DND-41 (cell line): ENCODE measurements at regions not wholly inside any gene's neighbourhood (a gene's known extent, or its start where the extent isn't known, plus 50 kb on each side); places are given as distances from the start of the nearest gene placed in this dataset.

Experiments
- ATAC-seq: fragments of 200-7000 bp; cut with Tn5 transposase; 3 replicates; pipeline ENCODE4 v1.9.1; 2021; ENCODE audit warnings: low read depth; ENCODE audit not compliant: insufficient read depth
- DNase-seq: peaks from one replicate; pipeline ENCODE4 v3.0.0-alpha.2; 2020
- H2AFZ ChIP-seq: 2 replicates; pipeline ENCODE4 v1.6.0; 2012; ENCODE audit warnings: low read depth, low read length
- H3K27ac ChIP-seq: 2 replicates; pipeline ENCODE4 v1.5.1; 2012; ENCODE audit warnings: low read length, inconsistent platforms
- H3K27me3 ChIP-seq: fragments of 200-600 bp; sonication (generic); 2 replicates; pipeline ENCODE4 v1.6.0; 2012; ENCODE audit warnings: low read length, mild to moderate bottlenecking, inconsistent platforms; ENCODE audit not compliant: insufficient read depth, poor library complexity
- H3K36me3 ChIP-seq: 2 replicates; pipeline ENCODE4 v1.5.1; 2012; ENCODE audit warnings: low read length, inconsistent platforms; ENCODE audit not compliant: insufficient read depth
- H3K4me1 ChIP-seq: 2 replicates; pipeline ENCODE4 v1.5.1; 2012; ENCODE audit warnings: mild to moderate bottlenecking, low read length; ENCODE audit not compliant: insufficient read depth
- H3K4me2 ChIP-seq: 2 replicates; pipeline ENCODE4 v1.6.0; 2012; ENCODE audit warnings: mild to moderate bottlenecking, moderate library complexity, low read length, inconsistent platforms; ENCODE audit not compliant: insufficient read depth
- H3K4me3 ChIP-seq, 2 experiments: fragments of 200-600 bp in 1 of 2; shearing (Covaris generic) in 1 of 2; 2 replicates each; pipeline ENCODE4 v1.5.1; 2012 to 2016; ENCODE audit warnings: inconsistent platforms in 2 of 2, low read length in 2 of 2, mild to moderate bottlenecking in 2 of 2, low read depth in 1 of 2, moderate library complexity in 1 of 2
- H3K79me2 ChIP-seq: 2 replicates; pipeline ENCODE4 v1.6.0; 2012; ENCODE audit warnings: low read length, inconsistent platforms; ENCODE audit not compliant: insufficient read depth
- H3K9ac ChIP-seq: 2 replicates; pipeline ENCODE4 v1.6.0; 2012; ENCODE audit warnings: low read depth, mild to moderate bottlenecking, inconsistent platforms, low read length, moderate library complexity
- H3K9me3 ChIP-seq: 2 replicates; pipeline ENCODE4 v1.5.1; 2012; ENCODE audit warnings: low read length, moderate library complexity, mild to moderate bottlenecking, inconsistent platforms; ENCODE audit not compliant: insufficient read depth, severe bottlenecking
- H4K20me1 ChIP-seq: 2 replicates; pipeline ENCODE4 v1.6.0; 2012; ENCODE audit warnings: low read length; ENCODE audit not compliant: insufficient read depth
- CTCF ChIP-seq: IDR thresholded peaks from 2 replicates; pipeline ENCODE4 v1.5.1; 2012; ENCODE audit warnings: borderline replicate concordance, low read length, moderate library complexity, mild to moderate bottlenecking; ENCODE audit not compliant: poor library complexity, severe bottlenecking; ENCODE audit errors: extremely low read depth
- EZH2 ChIP-seq: IDR thresholded peaks from 3 replicates; pipeline ENCODE4 v1.6.1; 2012; ENCODE audit warnings: borderline replicate concordance, low read depth, mild to moderate bottlenecking, moderate library complexity, low read length, inconsistent platforms; ENCODE audit not compliant: severe bottlenecking

GRCh38 chr12:24394246-24394645 is 444.8 kb upstream of the SOX5 start:
- DNase-seq, result no peak
- TF ChIP-seq EZH2, result no peak
- no peak for TF ChIP-seq CTCF
- H4K20me1 ChIP-seq, result no peaks in the 10 kb centered on the region
- H3K4me3 ChIP-seq, result no peak overlapping the region
- H3K36me3 ChIP-seq, result no peaks in the 10 kb centered on the region
- no peak for ATAC-seq
- no peak overlapping the region for H3K27ac ChIP-seq
- H3K9me3 ChIP-seq, result peaks cover 9% of the 10 kb centered on the region
- no peaks in the 10 kb centered on the region for H3K79me2 ChIP-seq
- peaks cover 13% of the 10 kb centered on the region for H3K4me1 ChIP-seq
- H3K27me3 ChIP-seq, result no peaks in the 10 kb centered on the region
- no peak overlapping the region for H2AFZ ChIP-seq
- H3K9ac ChIP-seq, result no peak overlapping the region
- no peak overlapping the region for H3K4me2 ChIP-seq

GRCh38 chr12:24393071-24393470 is 443.6 kb upstream of the SOX5 start:
- no peaks in the 10 kb centered on the region for H3K79me2 ChIP-seq
- H4K20me1 ChIP-seq, result no peaks in the 10 kb centered on the region
- TF ChIP-seq CTCF, result no peak
- no peak for TF ChIP-seq EZH2
- DNase-seq, result no peak
- no peaks in the 10 kb centered on the region for H3K36me3 ChIP-seq
- no peak overlapping the region for H3K4me3 ChIP-seq
- H3K27me3 ChIP-seq, result no peaks in the 10 kb centered on the region
- H3K9ac ChIP-seq, result no peak overlapping the region
- ATAC-seq, result no peak
- H3K4me1 ChIP-seq, result peaks cover 2% of the 10 kb centered on the region
- no peak overlapping the region for H3K4me2 ChIP-seq
- peaks cover 9% of the 10 kb centered on the region for H3K9me3 ChIP-seq
- no peak overlapping the region for H2AFZ ChIP-seq
- no peak overlapping the region for H3K27ac ChIP-seq

GRCh38 chr12:24389394-24389793 is 439.9 kb upstream of the SOX5 start:
- DNase-seq (no peak), ATAC-seq (no peak)
- Histone ChIP-seq H2AFZ (no peak overlapping the region), H3K9ac (no peak overlapping the region), H3K36me3 (no peaks in the 10 kb centered on the region), H3K4me1 (no peaks in the 10 kb centered on the region), H3K27ac (no peak overlapping the region), H3K4me2 (no peak overlapping the region), H3K79me2 (no peaks in the 10 kb centered on the region), H3K4me3 (no peak overlapping the region), H3K27me3 (no peaks in the 10 kb centered on the region), H4K20me1 (no peaks in the 10 kb centered on the region), H3K9me3 (peaks cover 9% of the 10 kb centered on the region)
- no peak for TF ChIP-seq EZH2
- no peak for TF ChIP-seq CTCF

- Histone ChIP-seq H2AFZ (no peak overlapping the region), H3K27me3 (no peaks in the 10 kb centered on the region), H3K36me3 (peaks cover 3% of the 10 kb centered on the region; the same call in 1 of the 2 replicates), H3K4me3 (no peak overlapping the region), H3K27ac (no peak overlapping the region), H3K9me3 (peaks cover 16% of the 10 kb centered on the region), H3K9ac (no peak overlapping the region), H3K4me1 (no peaks in the 10 kb centered on the region), H3K79me2 (no peaks in the 10 kb centered on the region), H4K20me1 (no peaks in the 10 kb centered on the region), H3K4me2 (no peak overlapping the region)
- no peak for DNase-seq
- TF ChIP-seq CTCF (no peak), EZH2 (no peak)
- no peak for ATAC-seq
Measured at GRCh38 chr12:24387381-24387780, 437.9 kb upstream of the SOX5 start.
